OCI-LY7 (cell line): ENCODE measurements at regions not wholly inside any gene's neighbourhood (a gene's known extent, or its start where the extent isn't known, plus 50 kb on each side); places are given as distances from the start of the nearest gene placed in this dataset.

Source experiments
- EZH2phosphoT487 ChIP-seq: fragments of 200-600 bp; sonication (generic); IDR thresholded peaks from 2 replicates; pipeline ENCODE4 v1.6.1; 2018; ENCODE audit warnings: low read depth, borderline replicate concordance, mild to moderate bottlenecking, mixed run types, antibody characterized with exemption, low read length, moderate library complexity, mixed read lengths
- TF ChIP-seq, protein P1 (sequence below): fragments of 200-600 bp; sonication (generic); conservative IDR thresholded peaks from 2 replicates; pipeline ENCODE4 v1.5.1; 2014; ENCODE audit warnings: mild to moderate bottlenecking, antibody characterized with exemption, low read length, moderate library complexity, mixed read lengths

GRCh38 chr22:44621401-44622146 is 80.4 kb upstream of the PRR5 start:
- TF ChIP-seq, protein P1, sequence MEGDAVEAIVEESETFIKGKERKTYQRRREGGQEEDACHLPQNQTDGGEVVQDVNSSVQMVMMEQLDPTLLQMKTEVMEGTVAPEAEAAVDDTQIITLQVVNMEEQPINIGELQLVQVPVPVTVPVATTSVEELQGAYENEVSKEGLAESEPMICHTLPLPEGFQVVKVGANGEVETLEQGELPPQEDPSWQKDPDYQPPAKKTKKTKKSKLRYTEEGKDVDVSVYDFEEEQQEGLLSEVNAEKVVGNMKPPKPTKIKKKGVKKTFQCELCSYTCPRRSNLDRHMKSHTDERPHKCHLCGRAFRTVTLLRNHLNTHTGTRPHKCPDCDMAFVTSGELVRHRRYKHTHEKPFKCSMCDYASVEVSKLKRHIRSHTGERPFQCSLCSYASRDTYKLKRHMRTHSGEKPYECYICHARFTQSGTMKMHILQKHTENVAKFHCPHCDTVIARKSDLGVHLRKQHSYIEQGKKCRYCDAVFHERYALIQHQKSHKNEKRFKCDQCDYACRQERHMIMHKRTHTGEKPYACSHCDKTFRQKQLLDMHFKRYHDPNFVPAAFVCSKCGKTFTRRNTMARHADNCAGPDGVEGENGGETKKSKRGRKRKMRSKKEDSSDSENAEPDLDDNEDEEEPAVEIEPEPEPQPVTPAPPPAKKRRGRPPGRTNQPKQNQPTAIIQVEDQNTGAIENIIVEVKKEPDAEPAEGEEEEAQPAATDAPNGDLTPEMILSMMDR, result no peak
- no peak for TF ChIP-seq EZH2phosphoT487
